CD4-positive, alpha-beta T cell treated with Interleukin-15 for 1 hour (primary cell): ENCODE measurements at regions not wholly inside any gene's neighbourhood (a gene's known extent, or its start where the extent isn't known, plus 50 kb on each side); places are given as distances from the start of the nearest gene placed in this dataset.

Experiments
- DNase-seq: peaks from one replicate; pipeline ENCODE4 v3.0.0-alpha.2; 2020

DNA sequence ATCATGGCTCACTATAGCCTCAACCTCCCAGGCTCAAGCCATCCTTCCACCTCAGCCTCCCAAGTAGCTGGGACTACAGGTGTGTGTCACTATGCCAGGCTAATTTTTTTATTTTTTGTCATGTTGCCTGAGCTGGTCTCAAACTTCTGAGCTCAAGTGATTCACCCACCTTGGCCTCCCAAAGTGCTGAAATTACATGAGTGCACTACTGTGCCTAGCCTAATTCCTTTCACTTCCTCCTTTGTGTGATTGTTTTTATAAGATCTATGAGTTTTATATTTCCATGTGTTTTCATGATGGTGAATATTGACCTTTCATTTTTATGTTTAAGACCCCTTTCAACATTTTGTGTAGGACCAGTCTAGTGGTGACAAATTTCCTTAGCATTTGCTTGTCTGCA is 55.2 kb upstream of the IL12B start:
- DNase-seq = no peak

DNA sequence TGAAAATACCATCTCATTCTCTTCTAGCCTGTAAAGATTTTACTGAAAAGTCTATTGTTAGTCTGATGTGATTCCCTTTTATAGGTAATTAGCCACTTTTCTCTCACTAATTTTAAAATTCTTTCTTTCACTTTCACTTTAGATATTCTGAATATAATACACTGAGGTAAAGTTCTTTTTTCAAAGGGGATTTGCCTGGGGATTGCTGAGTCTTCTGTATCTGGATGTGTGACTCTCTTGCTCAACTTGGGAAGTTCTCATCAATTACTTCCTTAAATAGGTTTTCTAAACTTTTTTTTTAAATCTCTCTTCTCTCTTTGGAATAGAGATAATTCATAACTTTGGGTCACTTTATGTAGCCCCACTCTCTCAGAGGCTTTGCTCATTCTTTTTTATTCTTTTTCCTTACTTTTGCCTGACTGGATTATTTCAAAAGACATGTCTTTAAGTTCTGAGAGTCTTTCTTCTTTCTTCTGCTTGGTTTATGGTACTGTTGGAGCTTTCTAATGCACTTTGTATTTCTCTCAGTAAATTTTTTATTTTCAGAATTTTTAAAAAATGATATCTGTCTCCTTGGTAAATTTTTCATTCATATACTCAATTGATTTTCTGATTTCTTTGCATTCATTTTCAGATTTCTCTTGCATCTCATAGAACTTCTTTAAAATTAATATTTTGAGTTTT is 55.9 kb upstream of the IL12B start:
- DNase-seq = no peak

DNA sequence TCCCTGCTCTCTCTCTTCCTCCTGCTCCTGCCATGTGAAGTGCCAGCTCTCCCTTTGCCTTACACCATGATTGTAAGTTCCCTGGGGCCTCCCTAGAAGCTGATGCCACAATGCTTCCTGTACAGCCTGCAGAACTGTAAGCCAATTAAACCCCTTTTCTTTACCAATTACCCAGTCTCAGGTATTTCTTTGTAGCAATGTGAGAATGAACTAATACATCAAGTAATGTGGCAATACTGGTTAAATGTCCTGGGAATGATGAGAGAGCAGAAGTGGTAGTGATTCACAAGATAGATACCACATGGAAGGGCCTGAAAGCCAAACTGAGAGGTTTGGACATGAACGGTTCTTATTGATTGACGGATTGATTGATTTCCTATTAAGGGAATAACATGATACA is 62.6 kb upstream of the IL12B start:
- DNase-seq = no peak

DNA sequence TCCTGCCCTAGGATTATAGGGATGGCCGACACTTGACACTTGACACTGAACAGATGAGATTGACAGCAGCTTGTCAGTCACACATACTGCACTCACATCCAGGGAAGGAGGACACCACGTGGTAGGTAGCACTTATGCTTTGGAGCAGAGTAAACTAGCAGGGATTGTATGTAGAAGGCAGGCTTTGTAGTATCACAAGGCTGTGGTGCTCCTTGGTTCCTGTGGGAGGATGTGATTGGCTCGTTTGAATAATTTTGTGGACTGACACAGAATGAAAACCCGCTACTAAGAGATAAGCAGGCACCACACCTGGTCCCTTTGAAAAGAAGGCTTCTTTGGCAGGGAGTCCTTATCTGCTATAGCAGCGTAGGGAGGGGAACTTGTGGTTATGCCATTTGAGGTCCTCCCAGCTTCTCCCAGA is 63.6 kb upstream of the IL12B start:
- no peak for DNase-seq

DNA sequence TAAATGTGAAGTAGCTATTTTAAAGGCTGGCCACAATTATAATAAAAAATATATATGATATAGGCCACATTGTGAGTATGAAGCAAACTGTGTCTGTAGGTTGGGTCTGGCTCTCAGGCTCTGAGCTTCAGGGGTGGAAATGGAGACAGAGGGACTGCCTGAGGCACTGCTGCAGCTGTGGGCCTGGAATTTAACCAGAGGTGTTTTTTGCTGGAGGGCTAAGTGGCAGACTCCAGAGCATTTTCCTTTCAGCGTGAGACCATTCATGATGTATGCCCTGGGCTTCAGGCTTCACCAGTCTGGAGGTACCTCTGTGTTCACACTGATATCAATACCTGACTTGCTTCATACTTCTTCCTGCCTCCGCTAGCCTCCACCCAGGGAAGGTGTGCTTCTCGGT is 64.9 kb upstream of the IL12B start:
- no peak for DNase-seq

DNA sequence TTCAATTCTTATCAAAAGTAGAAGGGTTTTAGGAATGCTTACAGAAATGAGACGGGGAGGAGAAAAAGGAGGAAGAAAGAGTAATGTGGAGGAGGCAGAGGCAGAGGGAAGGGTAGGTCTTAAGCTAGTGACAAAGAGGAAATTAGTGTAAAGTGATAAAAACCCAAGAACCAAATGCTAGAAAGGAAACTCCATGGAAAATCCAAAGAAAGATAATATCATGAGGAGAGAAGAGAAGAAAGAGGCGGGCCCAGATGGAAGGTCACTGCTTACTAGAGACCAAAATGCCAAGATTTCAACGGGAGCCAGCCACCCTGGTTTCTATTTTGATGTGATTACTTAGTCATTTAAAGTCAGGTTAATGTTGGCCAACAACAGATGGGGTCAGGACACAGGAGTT is 68.6 kb upstream of the IL12B start:
- DNase-seq = no peak

DNA sequence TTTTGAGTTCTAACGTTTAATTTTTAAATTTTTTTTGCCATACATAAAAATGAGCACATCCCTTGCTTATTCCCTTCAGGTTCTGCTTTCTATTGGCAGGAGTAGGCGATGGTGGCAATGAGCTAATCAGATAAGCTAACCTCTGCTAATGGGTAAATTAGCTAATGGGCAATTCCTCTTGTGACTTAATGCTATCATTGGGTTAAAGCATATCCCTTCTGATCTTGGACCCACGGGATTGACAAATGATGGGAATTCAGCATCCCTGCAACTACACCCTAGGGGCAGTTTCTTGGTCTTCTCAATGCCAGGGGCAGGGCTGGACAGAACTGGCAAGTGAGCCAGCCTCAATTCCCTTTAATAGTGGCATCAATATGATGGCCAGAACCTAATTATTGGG is 70.2 kb upstream of the IL12B start:
- no peak for DNase-seq

DNA sequence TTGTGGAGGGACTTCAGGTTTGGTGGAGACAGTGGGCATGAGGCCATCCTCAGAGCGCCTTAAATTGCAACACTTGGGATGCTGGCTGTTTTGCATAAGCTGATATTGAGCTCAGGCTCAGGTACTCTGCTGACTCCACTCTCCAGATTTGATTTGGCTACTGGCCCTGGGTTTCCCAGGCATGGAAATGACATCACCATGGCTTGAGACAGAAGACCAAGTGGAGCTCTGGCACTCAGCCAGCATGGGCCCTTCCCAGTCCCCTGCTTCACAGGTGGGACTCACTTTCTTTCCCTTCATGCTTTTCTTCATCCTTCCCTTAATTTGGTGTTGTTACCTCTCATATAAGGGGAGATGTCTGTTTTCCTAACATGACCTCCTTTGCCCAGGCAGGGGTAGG is 72.0 kb upstream of the IL12B start:
- DNase-seq = no peak

DNA sequence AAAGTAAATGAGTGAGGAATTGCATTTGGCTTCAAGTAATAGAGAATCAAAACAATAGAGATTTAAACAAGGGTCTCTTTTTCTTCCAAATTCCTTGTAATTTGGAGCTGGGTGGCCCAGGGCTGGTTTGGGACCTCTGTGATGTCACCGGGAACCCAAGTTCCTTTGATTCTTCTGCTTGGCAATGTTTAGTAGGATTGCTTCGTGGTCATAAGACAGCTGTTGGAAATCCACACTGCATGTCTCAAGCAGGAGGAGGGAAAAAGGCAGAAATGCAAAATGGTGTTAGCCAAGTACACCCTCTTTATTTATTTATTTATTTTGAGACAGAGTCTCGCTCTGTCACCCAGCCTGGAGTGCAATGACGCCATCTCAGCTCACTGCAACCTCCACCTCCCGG is 72.6 kb upstream of the IL12B start:
- no peak for DNase-seq

DNA sequence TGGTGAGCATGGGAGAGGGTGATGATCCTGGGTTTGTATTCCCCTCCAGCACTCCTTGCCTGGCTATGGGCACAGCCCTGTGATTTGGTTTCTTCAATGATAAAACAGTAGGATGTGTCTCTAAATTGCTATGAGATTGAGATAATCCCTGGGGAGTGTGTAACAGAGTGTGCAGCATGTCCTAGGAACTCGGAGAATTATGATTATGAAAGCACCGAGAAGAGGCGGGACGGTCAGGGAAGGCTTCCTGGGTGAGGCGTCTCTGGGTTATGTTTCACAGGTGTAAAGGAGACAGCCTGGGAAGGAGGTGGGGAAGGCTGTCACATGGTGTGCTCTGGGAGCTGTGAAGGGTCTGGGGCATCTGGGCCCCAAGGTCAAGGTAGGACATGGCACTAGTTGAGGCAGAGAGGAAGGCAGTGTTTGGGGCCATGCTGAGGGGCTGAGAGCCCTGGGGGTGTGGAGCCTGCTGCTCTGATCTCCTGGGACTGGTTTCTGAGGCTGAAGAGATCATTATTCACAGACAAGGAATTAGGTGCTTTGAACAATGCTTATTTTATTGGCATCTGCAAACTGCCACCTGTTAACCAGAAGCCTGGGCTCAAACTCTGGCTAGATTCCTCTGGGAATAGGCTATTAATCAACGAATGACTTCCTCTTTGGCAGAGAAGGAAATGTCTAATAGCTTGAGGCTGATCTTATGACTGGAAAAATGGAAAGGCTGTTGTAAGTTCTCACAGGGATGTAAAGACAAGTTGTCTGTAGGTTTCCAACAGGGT is 73.8 kb upstream of the IL12B start:
- no peak for DNase-seq

DNA sequence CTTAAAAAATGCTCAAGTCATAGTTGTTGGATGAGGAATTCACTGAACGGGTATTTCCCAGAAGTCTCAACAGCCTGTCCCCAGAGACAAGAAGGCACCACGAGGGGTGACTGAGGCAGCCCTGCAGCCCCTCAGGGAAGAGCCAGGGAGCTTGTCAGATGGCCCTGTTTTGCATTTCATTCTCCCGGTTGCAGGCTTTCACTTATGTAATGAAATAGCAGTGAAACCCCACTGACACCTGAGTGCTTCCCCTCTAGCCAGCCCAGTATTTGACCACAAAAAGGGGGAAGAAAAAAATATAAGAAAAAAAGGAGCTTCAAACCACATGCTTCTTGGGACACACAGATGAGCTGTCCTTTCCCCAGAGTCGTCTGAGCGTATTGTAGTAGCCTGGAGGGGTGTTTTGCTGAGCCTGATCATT is 75.3 kb upstream of the IL12B start:
- no peak for DNase-seq

DNA sequence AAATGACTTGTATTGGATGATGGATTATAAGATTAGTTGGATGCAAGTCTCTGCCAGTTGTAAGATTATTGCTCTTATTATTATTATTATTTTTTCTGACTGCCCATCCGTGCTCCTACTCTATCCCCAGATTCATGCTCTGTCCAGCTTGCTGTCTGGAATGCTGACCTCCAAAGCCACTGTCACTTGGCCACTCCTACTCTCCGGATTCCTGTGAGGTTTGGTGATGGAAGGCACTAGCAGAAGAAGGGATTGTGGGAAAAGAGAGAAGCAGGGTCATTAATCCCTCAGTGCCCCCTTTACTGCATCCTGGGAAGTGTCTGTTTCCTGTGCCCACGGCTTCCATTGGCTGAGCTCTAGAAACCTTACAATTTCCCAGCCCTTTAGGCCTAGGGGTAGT is 76.3 kb upstream of the IL12B start:
- no peak for DNase-seq

DNA sequence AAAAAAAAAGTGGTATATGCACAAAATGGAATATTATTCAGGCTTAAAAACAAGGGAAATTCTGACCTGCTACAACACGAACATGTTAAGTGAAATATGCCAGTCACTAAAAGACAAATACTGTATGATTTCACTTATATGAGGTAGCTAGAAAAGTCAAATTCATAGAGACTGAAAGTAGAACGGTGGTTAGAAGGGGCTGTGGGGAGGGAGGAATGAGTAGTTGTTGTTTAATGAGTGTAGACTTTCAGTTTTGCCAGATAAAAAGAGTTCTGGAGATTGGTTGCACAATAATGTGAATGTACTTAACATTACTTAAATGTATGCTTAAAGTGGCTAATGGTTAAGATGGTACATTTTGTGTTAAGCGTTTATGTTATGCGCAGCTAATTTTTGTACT is 79.5 kb upstream of the IL12B start:
- DNase-seq = no peak

DNA sequence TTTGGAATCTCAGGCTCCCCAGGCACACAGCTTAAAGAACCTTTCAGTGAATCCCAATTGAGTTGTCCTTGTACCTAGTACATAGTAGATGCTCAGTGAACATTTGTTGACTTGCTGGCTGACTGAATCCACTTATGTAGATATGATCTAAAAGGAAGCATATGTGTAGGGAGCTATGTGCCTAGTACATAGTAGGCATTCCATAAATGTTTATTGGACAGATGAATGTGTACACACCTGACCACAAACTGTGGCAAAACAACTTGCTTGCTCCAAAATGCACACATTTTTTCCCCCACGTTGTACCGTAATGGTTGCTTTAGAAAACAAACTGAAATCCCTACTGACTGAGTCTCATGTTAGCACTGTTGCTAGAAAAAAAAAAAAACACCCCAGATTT is 80.2 kb upstream of the IL12B start:
- DNase-seq = no peak

DNA sequence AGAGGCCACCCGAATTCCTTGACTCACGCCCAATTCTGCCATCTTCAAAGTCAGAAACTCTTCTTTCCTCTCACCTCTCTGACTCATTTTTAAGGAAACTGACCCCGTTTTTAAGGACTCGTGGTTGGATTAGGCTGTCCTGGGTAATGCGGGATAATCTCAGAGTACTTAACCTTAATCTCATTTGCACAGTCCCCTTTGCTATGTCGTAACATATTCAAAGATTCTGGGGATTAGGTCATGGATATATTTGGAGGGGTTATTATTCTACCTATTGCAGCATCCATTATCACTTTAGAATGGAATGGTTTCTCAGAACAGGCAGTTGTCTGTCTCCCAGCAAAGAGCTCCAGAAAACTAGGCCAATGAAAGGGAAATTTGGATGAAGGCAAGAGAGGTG is 80.8 kb upstream of the IL12B start:
- DNase-seq = no peak

DNA sequence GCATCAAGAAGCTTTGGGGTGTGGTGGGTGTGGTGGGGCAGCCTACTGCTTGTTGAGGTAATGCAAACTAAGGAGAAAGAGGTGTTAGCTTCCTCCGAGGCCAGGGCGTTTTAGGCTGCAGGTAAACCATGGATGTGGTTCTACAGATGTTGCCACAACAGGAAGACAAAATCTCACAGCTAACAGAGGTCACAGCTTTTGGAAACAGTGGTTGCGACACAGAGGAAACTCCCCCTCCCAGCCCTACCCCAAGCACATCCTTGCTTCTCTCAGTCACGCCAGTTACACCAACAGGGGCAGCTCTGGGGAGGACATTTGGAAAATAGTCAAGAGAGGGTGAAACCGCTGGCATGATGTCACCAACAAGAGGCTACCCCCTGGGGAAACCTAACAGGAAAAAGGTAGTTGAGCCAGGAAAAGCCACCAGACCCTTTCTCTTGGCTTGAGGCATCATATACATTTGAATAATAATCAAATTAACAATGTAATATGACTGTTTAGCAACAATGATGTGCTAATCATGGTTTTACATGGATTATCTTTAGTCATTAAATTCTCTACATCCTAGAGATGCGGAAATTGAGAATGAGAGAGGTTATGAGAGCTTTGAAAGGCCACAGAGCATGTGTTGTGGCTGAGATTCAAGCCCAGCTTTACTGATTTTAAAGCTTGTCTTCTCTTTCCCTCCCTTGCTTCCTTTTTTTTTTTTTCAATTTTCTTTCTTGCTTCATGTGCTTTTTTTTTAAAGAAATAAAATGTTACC is 82.2 kb upstream of the IL12B start:
- peak; percentile 78 for DNase-seq

DNA sequence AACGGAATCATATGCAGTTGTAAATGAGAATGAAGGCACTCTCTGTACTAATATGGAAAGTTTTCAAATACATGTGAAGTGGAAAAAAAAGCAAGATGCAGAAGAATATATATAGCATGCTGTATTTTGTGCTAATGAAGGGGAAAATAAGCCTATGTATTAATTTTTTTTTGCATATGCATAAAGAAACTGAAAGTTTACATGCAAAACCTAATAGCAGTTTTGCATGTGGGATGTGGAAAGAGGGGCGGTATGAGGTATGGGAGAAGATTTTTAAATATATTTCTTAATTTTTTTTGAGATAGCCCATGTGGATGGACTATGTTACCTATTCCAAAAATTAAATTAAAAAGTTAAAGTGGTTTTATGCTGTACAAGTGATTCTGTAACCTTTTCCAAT is 83.7 kb upstream of the IL12B start:
- DNase-seq = no peak

DNA sequence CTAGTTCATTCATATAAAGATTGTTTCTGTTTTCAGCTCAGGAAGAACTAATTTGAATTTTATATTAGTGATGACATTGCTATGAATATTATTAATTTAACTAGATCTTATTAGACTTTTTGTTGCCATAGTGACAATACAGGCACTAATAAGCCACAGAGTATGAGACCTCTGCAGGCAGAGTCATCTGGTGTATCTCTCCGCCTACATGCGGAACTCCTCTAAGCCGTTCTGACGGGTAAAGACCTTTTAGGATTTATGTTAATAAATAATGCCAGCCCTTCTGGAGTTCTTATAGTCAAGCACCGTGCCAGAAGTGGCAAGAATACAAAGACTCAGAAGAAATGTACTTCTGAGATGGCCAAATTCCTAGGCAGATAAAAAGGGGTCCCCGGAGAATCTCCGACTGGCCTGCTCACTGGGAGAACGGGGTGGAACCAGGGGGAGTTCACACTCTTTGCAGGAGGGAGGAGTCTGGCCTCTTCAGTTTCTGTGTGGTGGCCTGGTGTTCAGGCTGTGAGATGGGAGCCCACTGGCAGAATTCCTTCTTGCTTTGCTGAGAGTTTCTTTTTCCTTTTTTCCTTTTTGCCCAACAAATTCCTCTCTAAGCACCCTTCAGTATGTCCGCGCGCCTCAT is 85.1 kb upstream of the IL12B start:
- no peak for DNase-seq

DNA sequence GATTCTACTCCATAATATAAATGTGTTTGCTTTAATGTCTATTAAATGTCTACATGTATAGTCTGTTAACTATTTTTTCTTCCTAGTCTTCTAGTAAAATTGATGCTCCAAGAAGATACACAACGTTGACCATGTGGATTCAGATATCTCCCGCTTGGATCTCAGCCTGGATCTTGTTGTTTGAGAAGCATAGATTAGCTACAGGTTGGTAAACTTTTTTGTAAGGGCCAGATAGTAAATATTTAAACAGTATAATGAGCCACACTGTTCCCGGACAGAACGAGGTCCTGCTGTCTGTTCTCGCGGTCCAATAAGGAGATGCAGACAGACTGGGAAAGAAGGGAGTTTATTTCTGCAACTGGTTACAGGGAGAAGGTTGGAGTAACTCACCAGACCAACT is 86.2 kb upstream of the IL12B start:
- no peak for DNase-seq

DNA sequence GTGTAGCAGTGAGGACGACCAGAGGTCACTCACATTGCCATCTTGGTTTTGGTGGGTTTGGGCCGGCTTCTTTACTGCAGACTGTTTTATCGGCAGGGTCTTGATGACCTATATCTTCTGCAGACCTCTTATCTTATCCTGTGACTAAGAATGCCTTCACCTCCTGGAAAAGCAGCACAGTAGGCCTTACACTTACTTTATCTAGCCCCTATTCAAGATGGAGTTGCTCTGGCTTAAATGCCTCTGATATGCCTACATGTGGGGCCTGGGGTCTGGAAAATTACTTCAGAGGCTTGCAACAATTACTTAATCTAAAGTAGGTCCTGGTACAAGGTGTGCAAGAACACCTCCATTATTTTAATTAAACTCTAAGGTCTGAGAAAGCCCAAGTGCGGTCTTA is 86.9 kb upstream of the IL12B start:
- no peak for DNase-seq

DNA sequence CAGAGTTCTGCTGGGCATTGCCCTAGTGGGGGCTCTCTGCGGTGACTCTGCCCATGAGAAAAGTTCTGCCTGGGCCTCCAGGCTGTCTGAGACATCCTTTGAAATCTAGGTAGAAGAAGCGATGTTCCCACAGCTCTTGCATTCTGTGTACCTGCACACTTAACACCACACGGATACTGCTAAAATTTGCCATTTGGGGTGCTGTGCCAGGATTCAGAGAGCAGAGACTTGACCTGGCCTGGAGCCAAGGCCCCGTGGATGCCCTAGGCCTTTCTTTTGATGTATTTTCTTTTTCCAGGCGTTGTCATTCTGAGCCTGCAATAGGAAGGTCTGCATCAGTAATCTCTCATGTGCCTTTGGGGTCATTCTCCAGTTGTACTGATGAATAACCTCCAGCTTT is 89.3 kb upstream of the IL12B start:
- DNase-seq = no peak

DNA sequence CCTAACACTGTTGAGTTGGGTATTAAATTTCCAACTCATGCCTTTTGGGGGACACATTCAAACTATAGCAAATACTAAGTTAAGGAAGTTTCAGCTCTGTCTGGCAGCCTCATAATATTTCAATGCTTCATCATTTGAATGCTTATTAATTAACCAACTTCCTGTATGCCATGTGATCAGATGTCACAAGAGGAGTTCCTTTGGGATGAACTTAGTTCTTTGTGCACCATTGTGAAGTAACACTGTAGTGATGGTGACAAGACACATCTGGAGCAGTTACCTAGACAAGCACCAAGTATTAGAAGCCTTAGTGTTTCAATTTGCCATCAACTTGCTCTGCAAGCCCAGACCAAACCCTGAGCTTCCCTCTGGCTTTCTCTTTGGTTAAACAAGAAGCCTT is 90.7 kb upstream of the IL12B start:
- DNase-seq = no peak

DNA sequence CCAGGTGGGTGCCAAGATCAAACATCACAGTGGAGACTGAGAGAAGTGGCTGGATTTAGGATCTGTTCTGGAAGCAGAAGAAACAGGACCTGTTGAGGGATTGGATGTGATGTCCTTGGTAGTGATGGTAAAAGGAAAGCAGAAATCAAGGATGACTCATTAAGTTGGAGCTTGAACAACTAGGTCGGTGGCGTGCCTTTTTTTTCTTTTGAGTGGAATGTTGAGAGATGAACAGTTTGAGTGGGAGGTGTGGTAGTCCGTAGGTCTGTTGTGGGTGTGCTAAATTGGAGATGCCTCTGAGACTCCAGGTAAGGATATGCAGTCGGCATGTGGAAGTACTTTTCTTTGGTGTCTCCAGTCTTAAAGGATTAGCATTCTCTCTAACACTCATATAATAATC is 92.1 kb upstream of the IL12B start:
- DNase-seq = no peak

DNA sequence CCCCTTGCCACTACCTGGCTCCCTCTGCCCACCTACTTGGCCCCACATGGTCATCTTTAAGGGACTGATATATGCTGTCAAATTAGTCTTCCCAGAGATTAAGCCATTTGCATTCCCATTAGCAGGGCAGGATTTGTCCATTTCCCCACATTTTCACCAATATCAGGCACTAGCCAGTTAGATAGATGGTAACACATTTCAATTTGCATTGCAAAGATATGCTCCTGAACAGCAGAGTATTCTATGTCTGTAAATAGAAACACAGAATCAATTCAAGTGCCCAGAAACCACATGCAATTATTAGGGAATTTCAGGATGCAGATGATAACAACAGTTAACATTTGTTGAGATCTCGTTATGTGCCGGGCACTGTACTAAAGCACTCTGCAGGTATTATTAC is 92.6 kb upstream of the IL12B start:
- DNase-seq = no peak
